H9 (cell line): ENCODE measurements at regions not wholly inside any gene's neighbourhood (a gene's known extent, or its start where the extent isn't known, plus 50 kb on each side); places are given as distances from the start of the nearest gene placed in this dataset.

ENCODE experiments used
- DNase-seq: peaks from one replicate; pipeline ENCODE4 v3.0.0-alpha.2; 2017
- H2AFZ ChIP-seq: one replicate; pipeline ENCODE4 v1.6.1; 2013; ENCODE audit warnings: mild to moderate bottlenecking, low read length, control low read depth, moderate library complexity
- H2AK5ac ChIP-seq: 2 replicates; pipeline ENCODE4 v1.6.1; 2013; ENCODE audit warnings: low read length, control low read depth, mixed read lengths; ENCODE audit not compliant: insufficient read length
- H2BK120ac ChIP-seq: one replicate; pipeline ENCODE4 v1.6.1; 2013; ENCODE audit warnings: low read depth, mild to moderate bottlenecking, low read length, control low read depth, inconsistent platforms; ENCODE audit not compliant: poor library complexity, severe bottlenecking
- H2BK12ac ChIP-seq: 2 replicates; pipeline ENCODE4 v1.6.1; 2013; ENCODE audit warnings: low read length, control low read depth, mixed read lengths, low read depth; ENCODE audit not compliant: insufficient read length
- H2BK15ac ChIP-seq: 2 replicates; pipeline ENCODE4 v1.6.1; 2013; ENCODE audit warnings: low read depth, low read length, control low read depth
- H2BK20ac ChIP-seq: one replicate; pipeline ENCODE4 v1.6.1; 2013; ENCODE audit warnings: low read depth, mild to moderate bottlenecking, low read length, control low read depth, inconsistent platforms; ENCODE audit not compliant: poor library complexity, severe bottlenecking
- H2BK5ac ChIP-seq: 2 replicates; pipeline ENCODE4 v1.6.1; 2013; ENCODE audit warnings: low read length, control low read depth, mixed read lengths; ENCODE audit not compliant: insufficient read length
- H3K14ac ChIP-seq: 2 replicates; pipeline ENCODE4 v1.6.1; 2013; ENCODE audit warnings: low read length, control low read depth; ENCODE audit not compliant: insufficient read depth
- H3K18ac ChIP-seq: 2 replicates; pipeline ENCODE4 v1.6.1; 2013; ENCODE audit warnings: low read depth, mild to moderate bottlenecking, mixed read lengths, low read length, control low read depth; ENCODE audit not compliant: insufficient read length
- H3K23ac ChIP-seq: 2 replicates; pipeline ENCODE4 v1.6.1; 2013; ENCODE audit warnings: low read length, control low read depth, mixed read lengths, low read depth; ENCODE audit not compliant: insufficient read length
- H3K23me2 ChIP-seq: 2 replicates; pipeline ENCODE4 v1.6.1; 2013; ENCODE audit warnings: low read depth, mild to moderate bottlenecking, mixed read lengths, low read length, control low read depth; ENCODE audit not compliant: insufficient read length, poor library complexity, severe bottlenecking
- H3K27ac ChIP-seq: 2 replicates; pipeline ENCODE4 v1.5.1; 2013; ENCODE audit warnings: low read length, control low read depth, mixed read lengths, low read depth; ENCODE audit not compliant: insufficient read length
- H3K27me3 ChIP-seq: 2 replicates; pipeline ENCODE4 v1.6.1; 2013; ENCODE audit warnings: low read length, control low read depth, inconsistent platforms; ENCODE audit not compliant: insufficient read depth
- H3K4ac ChIP-seq: 2 replicates; pipeline ENCODE4 v1.6.1; 2013; ENCODE audit warnings: low read depth, mild to moderate bottlenecking, control low read depth, inconsistent platforms, low read length, moderate library complexity
- H3K4me1 ChIP-seq: 2 replicates; pipeline ENCODE4 v1.6.1; 2013; ENCODE audit warnings: low read length, control low read depth, inconsistent platforms; ENCODE audit not compliant: insufficient read depth
- H3K4me2 ChIP-seq: 2 replicates; pipeline ENCODE4 v1.6.1; 2013; ENCODE audit warnings: low read length, control low read depth, mixed read lengths; ENCODE audit not compliant: insufficient read length, insufficient read depth
- H3K56ac ChIP-seq: 2 replicates; pipeline ENCODE4 v1.6.1; 2013; ENCODE audit warnings: low read depth, mild to moderate bottlenecking, mixed read lengths, low read length, control low read depth; ENCODE audit not compliant: insufficient read length
- H3K79me1 ChIP-seq: 2 replicates; pipeline ENCODE4 v1.6.1; 2013; ENCODE audit warnings: low read depth, mild to moderate bottlenecking, moderate library complexity, low read length, control low read depth, inconsistent platforms; ENCODE audit not compliant: insufficient read depth, poor library complexity, severe bottlenecking
- H3K79me2 ChIP-seq: 2 replicates; pipeline ENCODE4 v1.6.1; 2013; ENCODE audit warnings: low read length, control low read depth, inconsistent platforms; ENCODE audit not compliant: insufficient read depth
- H3K9ac ChIP-seq: 2 replicates; pipeline ENCODE4 v1.6.1; 2013; ENCODE audit warnings: low read length, control low read depth, mixed read lengths; ENCODE audit not compliant: insufficient read length; ENCODE audit errors: extremely low read depth
- H3K9me3 ChIP-seq: one replicate; pipeline ENCODE4 v1.6.1; 2013; ENCODE audit warnings: low read depth, low read length, inconsistent platforms; ENCODE audit not compliant: control insufficient read depth
- H3T11ph ChIP-seq: one replicate; pipeline ENCODE4 v1.6.1; 2013; ENCODE audit warnings: mild to moderate bottlenecking, low read length, control low read depth, inconsistent platforms
- H4K20me1 ChIP-seq: one replicate; pipeline ENCODE4 v1.6.1; 2013; ENCODE audit not compliant: control insufficient read depth, insufficient read length, insufficient read depth
- H4K5ac ChIP-seq: 2 replicates; pipeline ENCODE4 v1.6.1; 2013; ENCODE audit warnings: low read depth, mild to moderate bottlenecking, mixed read lengths, low read length, control low read depth; ENCODE audit not compliant: insufficient read length
- H4K8ac ChIP-seq: replicated peaks from 2 replicates; pipeline ENCODE4 v1.6.1; 2013; ENCODE audit warnings: low read length, control low read depth, mixed read lengths, low read depth; ENCODE audit not compliant: insufficient read length
- H4K91ac ChIP-seq: 2 replicates; pipeline ENCODE4 v1.6.1; 2013; ENCODE audit warnings: low read depth, mild to moderate bottlenecking, moderate library complexity, mixed read lengths, low read length, control low read depth; ENCODE audit not compliant: insufficient read length
- H3K27ac Mint-ChIP-seq, 3 experiments: 2 replicates in 2 of 3; 3 replicates in 1 of 3; pipeline ENCODE4 v1.8.0; 2020 to 2021; ENCODE audit warnings: mixed read lengths in 3 of 3, mild to moderate bottlenecking in 1 of 3, moderate library complexity in 1 of 3
- H3K27me3 Mint-ChIP-seq: 2 replicates; pipeline ENCODE4 v1.8.0; 2021; ENCODE audit warnings: low read depth, mild to moderate bottlenecking, moderate library complexity, mixed read lengths
- H3K36me3 Mint-ChIP-seq, 3 experiments: 2 replicates in 2 of 3; 3 replicates in 1 of 3; pipeline ENCODE4 v1.8.0; 2020 to 2021; ENCODE audit warnings: low read depth in 3 of 3, mixed read lengths in 3 of 3; ENCODE audit not compliant: insufficient read depth in 1 of 3
- H3K4me1 Mint-ChIP-seq, 2 experiments: 2 replicates each; pipeline ENCODE4 v1.8.0; 2020; ENCODE audit warnings: mixed read lengths in 2 of 2
- H3K4me3 Mint-ChIP-seq, 2 experiments: 2 replicates in 1 of 2; 3 replicates in 1 of 2; pipeline ENCODE4 v1.8.0; 2020 to 2021; ENCODE audit warnings: mild to moderate bottlenecking in 2 of 2, mixed read lengths in 2 of 2, moderate library complexity in 1 of 2
- H3K9me3 Mint-ChIP-seq, 2 experiments: 2 replicates in 1 of 2; 3 replicates in 1 of 2; pipeline ENCODE4 v1.8.0; 2020; ENCODE audit warnings: mild to moderate bottlenecking in 2 of 2, mixed read lengths in 2 of 2, moderate library complexity in 1 of 2
- CTCF ChIP-seq: fragments of 200-600 bp; sonication (generic); conservative IDR thresholded peaks from 3 replicates; pipeline ENCODE4 v1.8.0; 2021; ENCODE audit warnings: antibody characterized with exemption, mild to moderate bottlenecking
- WGBS: extraction: QIAGEN DNeasy Blood & Tissue Kit; methylation state at CpG from one replicate; pipeline ENCODE4 v1.1.7; 2013; ENCODE audit warnings: missing lambda C conversion rate, low lambda C conversion rate, mixed read lengths; ENCODE audit not compliant: insufficient read length; ENCODE audit errors: extremely low coverage; 5-methylcytosine and 5-hydroxymethylcytosine counted together

DNA sequence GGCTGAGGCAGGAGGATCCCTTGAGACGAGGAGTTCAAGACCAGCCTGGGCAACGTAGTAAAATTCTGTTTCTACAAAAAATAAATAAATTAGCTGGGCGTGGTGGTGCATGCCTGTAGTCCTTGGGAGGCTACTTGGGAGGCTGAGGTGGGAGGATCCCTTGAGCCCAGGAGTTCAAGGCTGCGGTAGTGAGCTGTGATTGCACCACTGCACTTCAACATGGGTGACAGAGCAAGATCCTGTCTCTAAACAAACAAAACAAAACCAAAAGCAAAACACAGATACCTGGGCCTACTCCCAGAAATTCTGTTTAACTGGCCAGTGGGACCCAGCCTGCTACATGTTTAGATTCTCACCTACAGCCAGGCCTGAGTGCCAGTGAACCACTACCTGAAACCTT is 74.6 kb upstream of the MEDAG start:
- Mint-ChIP-seq H3K27ac (no peak overlapping the region), H3K27me3 (peaks cover 50% of the 10 kb centered on the region), H3K9me3 (peaks cover 0 to 3% of the 10 kb centered on the region in 2 experiments; a peak in 1 of 5 replicates), H3K4me1 (peaks cover 21 to 26% of the 10 kb centered on the region in 2 experiments), H3K36me3 (peaks cover 0 to 5% (median 0%) of the 10 kb centered on the region in 3 experiments; a peak in 1 of 7 replicates), H3K4me3 (no peak overlapping the region)
- no peak for TF ChIP-seq CTCF
- Histone ChIP-seq H3K27me3 (peaks cover under 1% of the 10 kb centered on the region; the same call in 1 of the 2 replicates), H3K4me2 (no peak overlapping the region), H3K9me3 (no peaks in the 10 kb centered on the region), H3K79me2 (no peaks in the 10 kb centered on the region), H2BK20ac (no peak overlapping the region), H3K27ac (no peak overlapping the region), H3K4me1 (no peaks in the 10 kb centered on the region), H3K79me1 (no peaks in the 10 kb centered on the region), H4K91ac (no peak overlapping the region), H4K20me1 (no peaks in the 10 kb centered on the region), H3K18ac (no peak overlapping the region), H2AFZ (no peak overlapping the region), H3K56ac (no peak overlapping the region), H3K23me2 (no peaks in the 10 kb centered on the region), H2BK5ac (no peak overlapping the region), H3K14ac (0 out of 2 replicates have a peak overlapping the region, but pooled peaks have one; percentile 50), H3K23ac (no peak overlapping the region), H2AK5ac (no peak overlapping the region), H3K4ac (no peak overlapping the region), H3K9ac (no peak overlapping the region), H4K8ac (no peak overlapping the region), H4K5ac (no peak overlapping the region), H2BK15ac (no peak overlapping the region), H3T11ph (no peak overlapping the region), H2BK120ac (no peak overlapping the region), H2BK12ac (no peak overlapping the region)
- WGBS, result no CpG with 5 or more reads among the region's 4 CpGs
- no peak for DNase-seq
